ENCODE measurements at regions not wholly inside any gene's neighbourhood (a gene's known extent, or its start where the extent isn't known, plus 50 kb on each side); places are given as distances from the start of the nearest gene placed in this dataset.

- no peak for TF ChIP-seq CTCF (conservative IDR thresholded peaks at IDR 0.05)
- no peak for TF ChIP-seq ZFX (IDR thresholded peaks at IDR 0.05)
Measured at GRCh38 chr13:39818953-39819352, 163.5 kb downstream of the COG6 start.

All from C4-2B (cell line).